ENCODE measurements at regions not wholly inside any gene's neighbourhood (a gene's known extent, or its start where the extent isn't known, plus 50 kb on each side); places are given as distances from the start of the nearest gene placed in this dataset.

DNA sequence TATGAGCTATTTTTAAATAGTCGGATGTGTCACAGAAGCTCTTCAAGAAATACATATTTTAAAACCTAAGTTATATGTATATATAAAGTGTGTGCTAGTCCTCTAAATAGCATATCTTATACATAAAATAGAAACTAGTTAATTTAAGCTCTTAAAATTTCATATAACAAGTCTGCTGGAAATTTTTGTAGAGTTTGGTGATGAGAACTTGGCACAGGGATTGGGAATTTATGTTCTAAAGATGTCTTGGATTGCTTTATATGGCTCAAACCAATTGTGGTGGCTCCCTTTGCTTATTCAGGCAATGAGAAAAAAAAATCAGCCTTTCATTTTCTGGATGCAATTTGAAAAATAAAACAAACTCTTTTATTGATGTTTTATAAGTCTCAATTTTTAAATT is 142.8 kb upstream of the KCNJ3 start:
- TF ChIP-seq, protein P1, sequence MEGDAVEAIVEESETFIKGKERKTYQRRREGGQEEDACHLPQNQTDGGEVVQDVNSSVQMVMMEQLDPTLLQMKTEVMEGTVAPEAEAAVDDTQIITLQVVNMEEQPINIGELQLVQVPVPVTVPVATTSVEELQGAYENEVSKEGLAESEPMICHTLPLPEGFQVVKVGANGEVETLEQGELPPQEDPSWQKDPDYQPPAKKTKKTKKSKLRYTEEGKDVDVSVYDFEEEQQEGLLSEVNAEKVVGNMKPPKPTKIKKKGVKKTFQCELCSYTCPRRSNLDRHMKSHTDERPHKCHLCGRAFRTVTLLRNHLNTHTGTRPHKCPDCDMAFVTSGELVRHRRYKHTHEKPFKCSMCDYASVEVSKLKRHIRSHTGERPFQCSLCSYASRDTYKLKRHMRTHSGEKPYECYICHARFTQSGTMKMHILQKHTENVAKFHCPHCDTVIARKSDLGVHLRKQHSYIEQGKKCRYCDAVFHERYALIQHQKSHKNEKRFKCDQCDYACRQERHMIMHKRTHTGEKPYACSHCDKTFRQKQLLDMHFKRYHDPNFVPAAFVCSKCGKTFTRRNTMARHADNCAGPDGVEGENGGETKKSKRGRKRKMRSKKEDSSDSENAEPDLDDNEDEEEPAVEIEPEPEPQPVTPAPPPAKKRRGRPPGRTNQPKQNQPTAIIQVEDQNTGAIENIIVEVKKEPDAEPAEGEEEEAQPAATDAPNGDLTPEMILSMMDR (IDR thresholded peaks at IDR 0.05): no peak
- TF ChIP-seq POLR2AphosphoS5 (IDR thresholded peaks at IDR 0.05) (no peak), EP300 (IDR thresholded peaks at IDR 0.05) (no peak), POLR2A (IDR thresholded peaks at IDR 0.05) (no peak)

Measured in gastroesophageal sphincter (tissue), 3 donors.